GM12873 (cell line): ENCODE measurements at regions not wholly inside any gene's neighbourhood (a gene's known extent, or its start where the extent isn't known, plus 50 kb on each side); places are given as distances from the start of the nearest gene placed in this dataset.

Experiments
- TF ChIP-seq, protein P1 (sequence below): IDR thresholded peaks from 2 replicates; pipeline ENCODE4 v1.5.1; 2012; ENCODE audit warnings: low read depth, mild to moderate bottlenecking, moderate library complexity, low read length, control low read depth; ENCODE audit not compliant: insufficient read depth; ENCODE audit errors: missing control alignments

DNA sequence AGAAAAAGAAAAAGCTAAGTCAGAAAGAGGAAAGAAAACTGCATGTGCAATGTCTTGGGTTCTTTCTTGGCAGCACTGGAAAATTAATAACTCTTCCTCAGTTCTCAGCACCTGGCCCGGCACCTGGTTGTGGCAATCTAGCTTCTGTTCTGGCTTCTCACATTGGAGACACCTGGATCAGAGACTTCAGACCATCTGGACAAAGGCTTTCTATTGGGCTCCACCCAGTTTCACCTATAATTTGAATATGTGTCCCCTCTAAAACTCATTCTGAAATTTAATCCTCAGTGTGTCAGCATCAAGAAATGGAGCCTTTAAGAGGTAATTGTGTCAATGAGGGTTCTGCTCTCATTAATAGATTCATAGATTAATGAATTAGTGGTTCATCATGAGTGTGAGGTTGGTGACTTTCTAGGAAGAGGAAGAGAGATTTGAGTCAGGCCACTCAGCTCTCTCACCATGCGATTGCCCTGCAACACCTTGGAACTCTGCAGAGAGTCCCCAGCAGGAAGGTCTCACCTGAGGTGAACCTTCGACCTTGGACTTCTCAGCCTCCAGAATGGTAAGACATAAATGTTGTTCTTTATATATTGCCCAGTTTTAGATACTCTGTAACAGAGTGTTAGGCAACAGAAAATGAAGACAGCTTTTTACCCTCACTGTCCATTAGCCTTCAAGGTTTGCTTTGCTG, 679.9 kb downstream of the NTRK3 start:
- TF ChIP-seq, protein P1, sequence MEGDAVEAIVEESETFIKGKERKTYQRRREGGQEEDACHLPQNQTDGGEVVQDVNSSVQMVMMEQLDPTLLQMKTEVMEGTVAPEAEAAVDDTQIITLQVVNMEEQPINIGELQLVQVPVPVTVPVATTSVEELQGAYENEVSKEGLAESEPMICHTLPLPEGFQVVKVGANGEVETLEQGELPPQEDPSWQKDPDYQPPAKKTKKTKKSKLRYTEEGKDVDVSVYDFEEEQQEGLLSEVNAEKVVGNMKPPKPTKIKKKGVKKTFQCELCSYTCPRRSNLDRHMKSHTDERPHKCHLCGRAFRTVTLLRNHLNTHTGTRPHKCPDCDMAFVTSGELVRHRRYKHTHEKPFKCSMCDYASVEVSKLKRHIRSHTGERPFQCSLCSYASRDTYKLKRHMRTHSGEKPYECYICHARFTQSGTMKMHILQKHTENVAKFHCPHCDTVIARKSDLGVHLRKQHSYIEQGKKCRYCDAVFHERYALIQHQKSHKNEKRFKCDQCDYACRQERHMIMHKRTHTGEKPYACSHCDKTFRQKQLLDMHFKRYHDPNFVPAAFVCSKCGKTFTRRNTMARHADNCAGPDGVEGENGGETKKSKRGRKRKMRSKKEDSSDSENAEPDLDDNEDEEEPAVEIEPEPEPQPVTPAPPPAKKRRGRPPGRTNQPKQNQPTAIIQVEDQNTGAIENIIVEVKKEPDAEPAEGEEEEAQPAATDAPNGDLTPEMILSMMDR = no peak

DNA sequence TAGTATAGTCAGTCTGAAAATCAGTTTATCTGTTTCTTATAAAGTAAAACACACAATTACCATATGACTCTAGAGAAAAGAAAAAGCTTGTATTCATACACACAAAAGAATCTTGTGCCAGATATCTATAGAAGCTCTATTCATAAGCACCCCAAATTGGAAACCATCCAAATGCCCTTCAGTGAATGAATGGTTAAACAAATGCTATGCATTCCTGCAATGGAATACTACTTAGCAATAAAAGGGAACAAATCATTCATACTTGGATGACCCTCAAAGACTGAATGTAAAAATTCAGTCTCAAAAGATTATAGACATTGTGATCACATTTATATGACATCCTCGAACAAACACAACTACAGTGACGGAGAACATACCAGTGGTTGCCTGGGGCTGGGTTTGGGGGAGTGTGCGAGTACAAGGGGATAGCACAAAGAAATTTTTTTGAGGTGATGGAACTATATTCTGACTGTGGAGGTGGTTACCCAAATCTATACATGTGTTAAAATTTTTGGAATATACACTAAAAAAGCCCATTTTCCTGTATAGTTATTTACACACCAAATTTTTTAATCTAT, 680.6 kb downstream of the NTRK3 start:
- TF ChIP-seq, protein P1 = no peak

DNA sequence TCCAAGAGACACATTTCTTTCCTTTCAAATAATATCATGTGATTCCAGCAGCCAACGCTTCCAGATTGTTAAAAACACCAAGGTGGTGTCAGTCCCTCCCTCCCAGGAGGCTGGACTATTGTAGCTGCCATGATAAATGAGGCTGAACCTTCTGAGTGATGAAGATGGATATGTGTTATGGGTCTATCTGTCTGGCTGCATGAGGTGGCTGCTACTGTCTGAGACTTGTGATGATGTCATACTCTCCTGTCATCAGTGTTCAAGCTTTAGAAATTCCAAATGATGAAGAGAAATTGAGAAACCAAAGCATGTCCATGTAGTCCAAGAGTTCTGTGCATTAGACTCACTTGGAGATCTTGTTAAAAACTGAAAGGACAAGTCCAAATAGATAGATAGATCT, 683.0 kb downstream of the NTRK3 start:
- TF ChIP-seq, protein P1 = no peak

DNA sequence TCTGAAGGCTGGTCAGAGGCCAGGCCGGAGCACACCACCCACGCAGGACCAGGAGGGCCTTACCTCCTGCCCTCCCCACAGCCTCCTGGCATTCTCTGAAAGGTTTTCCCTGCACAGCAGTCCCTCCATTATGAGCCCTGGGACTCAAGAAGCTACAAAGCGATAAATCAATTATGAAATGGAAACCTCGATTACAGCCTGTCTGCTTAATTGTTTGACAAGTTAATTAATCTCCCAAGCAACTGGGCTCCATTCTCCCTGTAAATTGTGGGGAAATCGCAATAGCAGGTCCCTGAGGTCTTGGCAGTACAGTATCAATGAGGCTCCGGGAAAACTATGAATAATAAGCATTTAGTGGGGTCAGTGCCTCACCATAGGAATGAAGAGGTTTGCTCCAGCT, 683.5 kb downstream of the NTRK3 start:
- TF ChIP-seq, protein P1 = no peak

DNA sequence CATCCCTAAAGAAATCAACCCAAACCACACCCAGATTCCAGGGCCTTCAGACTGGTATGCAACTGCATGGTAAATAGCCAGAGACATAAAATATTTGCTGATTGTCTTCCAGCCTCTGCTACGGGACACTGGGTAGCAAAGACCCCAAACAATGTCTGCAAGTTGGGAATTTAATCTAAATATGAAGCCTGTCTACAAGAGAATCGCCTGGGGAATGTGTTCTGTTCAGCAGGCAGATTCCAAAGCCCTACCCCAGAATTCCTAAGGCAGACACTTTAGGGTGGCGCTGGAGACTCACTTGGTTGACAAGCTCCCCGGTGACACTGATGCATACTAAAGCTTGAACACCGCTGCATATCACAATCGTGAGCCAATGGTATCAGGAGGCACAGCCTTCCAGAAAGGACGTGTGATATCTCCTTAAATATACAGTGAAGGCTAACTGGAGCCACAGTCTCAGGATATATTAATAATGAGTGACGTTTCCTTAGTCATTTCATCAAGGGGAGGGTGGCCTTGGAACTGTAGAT, 684.1 kb downstream of the NTRK3 start:
- TF ChIP-seq, protein P1 = no peak

DNA sequence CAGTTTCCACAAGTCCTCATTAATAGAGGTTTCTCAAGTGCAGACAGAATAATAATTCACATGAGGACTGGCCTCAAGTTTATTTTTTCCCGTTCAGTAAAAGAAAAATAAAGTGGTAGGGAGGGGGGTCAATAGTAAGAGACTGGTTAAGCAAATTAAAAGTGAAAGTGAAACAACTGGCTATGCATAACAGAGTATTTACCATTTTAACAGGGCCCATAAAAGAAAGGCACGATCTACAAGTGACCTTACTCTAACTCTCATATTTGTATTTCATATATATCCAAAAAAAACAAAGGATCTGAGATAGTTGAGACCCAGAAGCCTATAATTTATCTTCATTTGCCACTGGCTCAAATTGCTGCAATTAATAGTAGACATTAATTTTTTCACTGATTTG, 686.3 kb downstream of the NTRK3 start:
- TF ChIP-seq, protein P1 = no peak

DNA sequence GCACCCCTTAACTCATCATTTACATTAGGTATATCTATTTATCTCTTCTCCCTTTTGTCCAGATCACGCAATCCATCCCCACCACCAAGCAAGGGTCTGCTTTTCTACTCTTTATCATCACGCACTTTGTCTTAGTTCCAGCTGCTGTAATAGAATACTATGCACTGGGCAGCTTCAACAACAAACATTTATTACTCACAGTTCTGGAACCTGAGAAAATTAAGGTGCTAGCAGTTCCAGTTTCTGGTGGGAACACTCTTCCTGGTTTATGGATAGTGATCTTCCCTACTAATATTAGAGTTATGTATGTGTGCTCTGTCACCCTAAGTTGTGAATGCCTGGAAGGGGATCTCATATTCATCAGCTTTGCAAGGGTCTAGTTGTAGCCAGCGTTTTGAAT, 687.0 kb downstream of the NTRK3 start:
- TF ChIP-seq, protein P1 = no peak
